H7 (cell line): ENCODE measurements at regions not wholly inside any gene's neighbourhood (a gene's known extent, or its start where the extent isn't known, plus 50 kb on each side); places are given as distances from the start of the nearest gene placed in this dataset.

Source experiments
- DNase-seq: peaks from one replicate; pipeline ENCODE4 v3.0.0; 2012
- H3K27me3 ChIP-seq: 2 replicates; pipeline ENCODE4 v1.6.0; 2011; ENCODE audit warnings: mild to moderate bottlenecking, low read length; ENCODE audit not compliant: control insufficient read depth, insufficient read depth
- H3K36me3 ChIP-seq: replicated peaks from 2 replicates; pipeline ENCODE4 v1.5.1; 2011; ENCODE audit warnings: low read length; ENCODE audit not compliant: control insufficient read depth, insufficient read depth
- H3K4me3 ChIP-seq: 2 replicates; pipeline ENCODE4 v1.5.1; 2011; ENCODE audit warnings: low read depth, mild to moderate bottlenecking, control low read depth, low read length, moderate library complexity; ENCODE audit not compliant: insufficient read depth

GRCh38 chr9:107431461-107431860 lies 58.1 kb downstream of the KLF4 start:
- Histone ChIP-seq H3K4me3 (no peak overlapping the region), H3K36me3 (no peaks in the 10 kb centered on the region), H3K27me3 (no peaks in the 10 kb centered on the region)
- DNase-seq, result no peak

GRCh38 chr9:107430071-107430470 lies 59.5 kb downstream of the KLF4 start:
- Histone ChIP-seq H3K36me3 (no peaks in the 10 kb centered on the region), H3K27me3 (peaks cover 5% of the 10 kb centered on the region; the same call in 1 of the 2 replicates), H3K4me3 (no peak overlapping the region)
- DNase-seq, result no peak

GRCh38 chr9:107426126-107426525 lies 63.4 kb downstream of the KLF4 start:
- DNase-seq, result no peak
- Histone ChIP-seq H3K4me3 (no peak overlapping the region), H3K27me3 (peaks cover 5% of the 10 kb centered on the region; the same call in 1 of the 2 replicates), H3K36me3 (no peaks in the 10 kb centered on the region)

- Histone ChIP-seq H3K36me3 (no peaks in the 10 kb centered on the region), H3K27me3 (peaks cover 5% of the 10 kb centered on the region; the same call in 1 of the 2 replicates), H3K4me3 (no peak overlapping the region)
- peak; percentile 82 for DNase-seq
Observed at GRCh38 chr9:107425101-107426025, 64.2 kb downstream of the KLF4 start.

- Histone ChIP-seq H3K27me3 (peaks cover 5% of the 10 kb centered on the region; the same call in 1 of the 2 replicates), H3K36me3 (no peaks in the 10 kb centered on the region), H3K4me3 (no peak overlapping the region)
- DNase-seq, result no peak
Observed at GRCh38 chr9:107423540-107423939, 66.0 kb downstream of the KLF4 start.

GRCh38 chr9:107422189-107423185 lies 67.1 kb downstream of the KLF4 start:
- Histone ChIP-seq H3K4me3 (no peak overlapping the region), H3K27me3 (peaks cover 5% of the 10 kb centered on the region; the same call in 1 of the 2 replicates), H3K36me3 (no peaks in the 10 kb centered on the region)
- peak; percentile 79 for DNase-seq

GRCh38 chr9:107410420-107410819 lies 79.1 kb downstream of the KLF4 start:
- no peaks in the 10 kb centered on the region for H3K27me3 ChIP-seq
- H3K4me3 ChIP-seq, result no peak overlapping the region
- no peaks in the 10 kb centered on the region for H3K36me3 ChIP-seq
- DNase-seq, result no peak

- no peak for DNase-seq
- Histone ChIP-seq H3K27me3 (no peaks in the 10 kb centered on the region), H3K4me3 (no peak overlapping the region), H3K36me3 (no peaks in the 10 kb centered on the region)
Observed at GRCh38 chr9:107409581-107410389, 79.8 kb downstream of the KLF4 start.

GRCh38 chr9:107407675-107408074 lies 81.9 kb downstream of the KLF4 start:
- Histone ChIP-seq H3K27me3 (no peaks in the 10 kb centered on the region), H3K4me3 (no peak overlapping the region), H3K36me3 (no peaks in the 10 kb centered on the region)
- no peak for DNase-seq

- DNase-seq, result no peak
- no peaks in the 10 kb centered on the region for H3K27me3 ChIP-seq
Observed at GRCh38 chr9:107405511-107405910, 84.1 kb downstream of the KLF4 start.

GRCh38 chr9:107404736-107405135 lies 84.8 kb downstream of the KLF4 start:
- no peak for DNase-seq
- Histone ChIP-seq H3K27me3 (no peaks in the 10 kb centered on the region), H3K36me3 (no peaks in the 10 kb centered on the region), H3K4me3 (no peak overlapping the region)

More at GRCh38 chr9:107405511-107405910, 84.1 kb downstream of the KLF4 start:
- H3K36me3 ChIP-seq, result no peaks in the 10 kb centered on the region
- H3K4me3 ChIP-seq, result no peak overlapping the region

- Histone ChIP-seq H3K27me3 (no peaks in the 10 kb centered on the region), H3K36me3 (no peaks in the 10 kb centered on the region), H3K4me3 (no peak overlapping the region)
- no peak for DNase-seq
Observed at GRCh38 chr9:107404161-107404560, 85.4 kb downstream of the KLF4 start.

GRCh38 chr9:107397076-107398044 lies 92.2 kb downstream of the KLF4 start:
- DNase-seq, result no peak
- H3K36me3 ChIP-seq, result no peaks in the 10 kb centered on the region
- no peaks in the 10 kb centered on the region for H3K27me3 ChIP-seq
- no peak overlapping the region for H3K4me3 ChIP-seq
